ENCODE measurements at regions not wholly inside any gene's neighbourhood (a gene's known extent, or its start where the extent isn't known, plus 50 kb on each side); places are given as distances from the start of the nearest gene placed in this dataset.

DNA sequence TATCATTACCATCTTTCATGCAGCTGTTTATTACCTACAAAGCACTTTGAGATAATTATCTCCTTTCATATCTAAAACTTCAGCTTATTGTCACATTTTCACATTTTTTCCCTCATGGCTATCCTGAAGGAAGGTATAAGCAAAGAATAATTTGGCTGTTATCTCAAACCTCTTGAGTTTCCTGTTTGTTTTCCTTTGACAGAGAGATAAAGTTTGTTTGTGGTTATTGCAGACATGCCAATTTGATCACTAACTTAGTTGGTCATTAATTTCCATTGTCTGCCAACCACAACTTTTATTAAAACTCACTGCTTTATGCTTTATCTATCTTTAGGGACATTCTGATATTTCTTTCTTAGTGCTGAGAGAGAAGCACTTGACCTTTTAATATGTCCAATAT is 89.8 kb upstream of the SPANXB1 start:
- no peak for TF ChIP-seq EZH2 (IDR thresholded peaks at IDR 0.05; ENCODE audit: insufficient read depth, poor library complexity, severe bottlenecking)
- TF ChIP-seq EZH2phosphoT487 (IDR thresholded peaks at IDR 0.05; ENCODE audit: insufficient read depth, low read depth): no peak
